ENCODE measurements at regions not wholly inside any gene's neighbourhood (a gene's known extent, or its start where the extent isn't known, plus 50 kb on each side); places are given as distances from the start of the nearest gene placed in this dataset.
"Not testable (repeated sequence)": the region's sequence is repeated elsewhere in the genome, so short reads cannot be mapped to it uniquely, and the experiment has no call there.

- DNase-seq (ENCODE audit: low read depth in 2 of 2), result no peak
Observed at GRCh38 chr2:240240017-240240734, 99.7 kb upstream of the OTOS start.

- no peak for DNase-seq (ENCODE audit: low read depth in 2 of 2)
Observed at GRCh38 chr2:240240781-240241180, 100.3 kb upstream of the OTOS start.

- no peak for DNase-seq (ENCODE audit: low read depth in 2 of 2)
Observed at GRCh38 chr2:240241572-240241971, 101.1 kb upstream of the OTOS start.

GRCh38 chr2:240243049-240243448, 102.6 kb upstream of the OTOS start:
- DNase-seq (ENCODE audit: low read depth in 2 of 2), result not testable (repeated sequence)

- no peak for DNase-seq (ENCODE audit: low read depth in 2 of 2)
Observed at GRCh38 chr2:240244543-240244942, 104.1 kb upstream of the OTOS start.

GRCh38 chr2:240245184-240245583, 104.7 kb upstream of the OTOS start:
- DNase-seq (ENCODE audit: low read depth in 2 of 2), result no peak

GRCh38 chr2:240245706-240246105, 105.2 kb upstream of the OTOS start:
- DNase-seq (ENCODE audit: low read depth in 2 of 2), result no peak

GRCh38 chr2:240246173-240246820, 105.8 kb upstream of the OTOS start:
- no peak for DNase-seq (ENCODE audit: low read depth in 2 of 2)

- DNase-seq (ENCODE audit: low read depth in 2 of 2), result no peak
Observed at GRCh38 chr2:240247241-240247867, 106.9 kb upstream of the OTOS start.

- no peak for DNase-seq (ENCODE audit: low read depth in 2 of 2)
Observed at GRCh38 chr2:240247868-240248720, 107.6 kb upstream of the OTOS start.

- no peak for DNase-seq (ENCODE audit: low read depth in 2 of 2)
Observed at GRCh38 chr2:240248721-240249422, 108.4 kb upstream of the OTOS start.

- DNase-seq (ENCODE audit: low read depth in 2 of 2), result no peak
Observed at GRCh38 chr2:240249423-240250149, 109.1 kb upstream of the OTOS start.

GRCh38 chr2:240250150-240250984, 109.9 kb upstream of the OTOS start:
- no peak for DNase-seq (ENCODE audit: low read depth in 2 of 2)

GRCh38 chr2:240250985-240251847, 110.8 kb upstream of the OTOS start:
- DNase-seq (ENCODE audit: low read depth in 2 of 2), result no peak

GRCh38 chr2:240251848-240252190, 111.4 kb upstream of the OTOS start:
- no peak for DNase-seq (ENCODE audit: low read depth in 2 of 2)

GRCh38 chr2:240252191-240252871, 111.9 kb upstream of the OTOS start:
- DNase-seq (ENCODE audit: low read depth in 2 of 2), result no peak

GRCh38 chr2:240252872-240253511, 112.5 kb upstream of the OTOS start:
- DNase-seq (ENCODE audit: low read depth in 2 of 2), result no peak

- no peak for DNase-seq (ENCODE audit: low read depth in 2 of 2)
Observed at GRCh38 chr2:240253583-240254145, 113.2 kb upstream of the OTOS start.

Measured in stimulated activated CD4-positive, alpha-beta T cell treated with anti-CD3 and anti-CD28 coated beads, Interleukin-1b, Interleukin-23, amount 100 ng/mL, for 1 hour (primary cell).